GM19043 (cell line): ENCODE measurements at regions not wholly inside any gene's neighbourhood (a gene's known extent, or its start where the extent isn't known, plus 50 kb on each side); places are given as distances from the start of the nearest gene placed in this dataset.

Experiments
- ATAC-seq: cut with Tn5 transposase; IDR thresholded peaks from one replicate; pipeline ENCODE4 v1.9.1; 2021; ENCODE audit warnings: low read depth; ENCODE audit not compliant: unreplicated experiment

DNA sequence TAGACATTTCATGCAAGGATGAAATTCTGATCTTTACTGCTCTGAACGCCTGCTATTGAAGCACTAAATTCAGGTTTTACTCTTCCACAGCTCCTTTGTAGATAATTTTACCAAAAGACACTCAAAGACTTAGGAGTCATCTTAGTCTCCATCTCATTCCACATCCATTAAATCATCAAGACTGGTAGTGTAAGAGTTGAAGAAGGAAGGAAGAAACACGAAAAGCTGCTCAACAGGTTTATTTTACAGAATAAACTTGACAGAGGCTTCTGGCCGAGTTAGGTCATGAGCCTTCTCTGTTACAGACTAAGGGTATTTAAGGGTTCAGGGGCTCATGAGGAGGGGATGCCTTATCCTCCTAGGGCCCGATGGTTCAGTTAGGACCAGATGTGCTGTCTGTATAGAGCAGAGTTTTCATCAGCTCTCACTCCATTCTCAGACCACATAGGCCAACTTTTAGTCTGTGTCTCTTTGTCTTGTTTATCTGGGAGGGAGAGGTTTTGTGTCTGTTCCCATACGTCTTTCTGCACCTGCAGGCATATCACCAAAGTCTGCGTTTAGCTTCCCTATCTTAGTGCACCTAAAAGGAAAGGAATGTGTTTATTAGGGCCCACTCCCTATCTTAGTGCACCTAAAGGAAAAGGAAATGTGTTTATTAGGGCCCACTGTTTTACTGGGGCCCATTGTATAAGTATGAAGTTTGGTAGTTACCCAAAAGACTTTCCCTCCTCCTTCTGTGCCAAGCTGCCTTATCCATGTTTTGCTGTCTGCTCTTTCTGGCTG is 57.4 kb upstream of the RGS18 start:
- ATAC-seq, result no peak

DNA sequence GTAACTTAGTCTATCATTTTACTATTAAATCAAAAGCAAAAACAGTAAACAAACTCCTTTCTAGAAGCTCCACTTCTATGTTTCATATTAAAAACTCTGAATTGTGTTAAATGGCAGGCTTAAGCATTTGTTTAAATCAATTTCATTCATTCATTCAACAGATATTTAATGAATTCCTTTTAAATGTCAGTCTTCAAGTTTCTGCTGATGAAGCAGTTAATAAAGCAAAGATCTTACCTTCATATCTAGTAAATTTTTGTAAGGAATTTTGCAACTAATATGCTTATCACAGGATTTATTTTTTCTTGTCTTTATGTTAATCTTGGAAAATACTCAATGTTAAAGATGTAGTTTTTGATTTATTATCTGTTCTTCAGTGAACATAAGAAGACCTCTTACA is 54.1 kb upstream of the RGS18 start:
- no peak for ATAC-seq

DNA sequence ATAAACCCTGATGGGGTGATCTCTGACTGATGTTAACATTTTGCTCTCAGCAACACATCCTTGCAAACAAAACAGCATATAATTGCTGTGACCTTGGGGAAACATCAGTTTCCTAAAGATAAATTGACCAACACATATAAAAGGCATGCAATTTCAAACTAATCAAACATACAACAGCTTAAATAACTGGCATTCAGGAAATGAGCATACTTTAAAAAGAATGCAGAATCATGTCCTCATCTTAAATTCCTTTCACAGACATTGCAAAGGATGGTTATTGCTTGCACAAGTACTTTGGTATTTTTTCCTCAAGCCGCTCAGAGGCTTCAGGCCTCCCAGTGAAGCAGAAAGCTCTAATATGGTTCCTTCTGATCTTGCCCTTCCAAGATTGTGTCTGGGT is 53.4 kb upstream of the RGS18 start:
- ATAC-seq, result no peak

DNA sequence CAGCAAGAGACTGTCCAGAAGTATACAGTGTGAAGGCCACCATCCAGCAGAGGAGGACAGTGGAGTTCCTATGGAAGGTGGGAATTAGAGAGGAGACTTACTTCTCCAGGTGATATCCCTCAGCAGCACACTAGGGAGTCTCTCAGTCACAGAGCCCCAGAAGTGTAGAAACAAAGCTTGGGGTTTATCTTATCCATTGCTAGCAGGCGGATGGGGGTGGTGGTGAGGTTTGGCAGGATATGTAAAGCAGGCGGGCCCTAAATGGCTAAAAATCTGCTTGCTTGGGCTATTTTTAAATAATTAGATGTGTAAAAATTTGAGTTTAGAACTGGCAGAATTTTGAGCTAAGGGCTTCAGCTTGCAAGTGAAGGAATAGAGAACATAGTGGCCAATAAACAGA is 50.1 kb upstream of the RGS18 start:
- no peak for ATAC-seq
